Activated CD8-positive, alpha-beta memory T cell treated with anti-CD3 and anti-CD28 coated beads for 48 hours (primary cell): ENCODE measurements at regions not wholly inside any gene's neighbourhood (a gene's known extent, or its start where the extent isn't known, plus 50 kb on each side); places are given as distances from the start of the nearest gene placed in this dataset.

ENCODE experiments used
- DNase-seq, 3 experiments: peaks; one replicate each; pipeline ENCODE4 v3.0.0-alpha.2; 2020; ENCODE audit warnings: low read depth in 2 of 3, low spot score in 2 of 3

- DNase-seq, result no peak
These were observed 141.4 kb downstream of the MED10 start for GRCh38 chr5:6236858-6237481.

GRCh38 chr5:6236170-6236793 is 142.1 kb downstream of the MED10 start:
- no peak for DNase-seq

- DNase-seq, result no peak
These were observed 142.6 kb downstream of the MED10 start for GRCh38 chr5:6235726-6236125.

DNA sequence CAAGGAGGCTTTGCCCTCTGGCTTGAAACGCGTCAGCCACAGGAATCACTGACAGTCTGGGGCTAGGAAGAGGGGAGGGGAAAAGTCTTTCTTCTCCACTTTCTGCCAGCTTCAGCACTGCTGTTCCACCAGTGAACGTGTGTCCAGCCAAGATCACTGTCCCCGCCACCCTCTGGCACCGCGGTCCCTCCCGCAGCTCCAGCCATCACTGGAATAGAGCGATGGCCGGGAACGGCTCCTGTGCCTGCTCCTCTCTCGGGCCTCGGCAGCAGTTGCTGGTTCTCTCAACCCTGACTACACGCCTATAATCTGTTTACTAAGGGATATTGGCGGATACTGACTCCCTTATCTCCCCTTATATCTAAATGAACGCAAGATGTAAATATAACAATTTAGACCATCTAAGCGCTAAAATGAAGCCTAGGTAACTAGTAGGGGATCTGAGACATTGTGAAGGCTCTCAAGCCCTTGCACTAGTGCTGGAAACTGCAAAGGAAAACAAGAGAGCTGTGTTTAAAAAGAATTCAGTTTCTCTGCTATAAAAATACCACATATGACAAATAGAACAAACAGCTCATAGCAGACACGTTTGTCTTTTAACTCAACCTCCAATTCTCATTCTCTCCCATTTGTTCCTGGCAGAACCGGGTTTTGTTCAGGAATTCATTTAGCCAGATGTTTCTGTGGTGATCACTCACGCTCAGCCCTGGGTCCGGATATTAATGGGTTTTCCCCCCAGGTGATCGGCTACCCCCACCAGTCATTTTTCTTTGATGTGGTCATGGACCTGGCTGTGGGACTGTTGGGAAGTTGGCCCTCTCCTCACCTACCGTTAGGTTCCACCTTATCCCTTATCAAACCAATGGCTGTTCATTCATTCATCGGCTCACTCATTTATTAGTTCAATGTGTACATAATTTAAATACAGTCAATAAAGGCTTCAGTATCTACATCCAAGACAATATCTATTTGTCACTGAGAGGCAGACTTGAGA is 149.8 kb downstream of the MED10 start:
- DNase-seq, result no peak

DNA sequence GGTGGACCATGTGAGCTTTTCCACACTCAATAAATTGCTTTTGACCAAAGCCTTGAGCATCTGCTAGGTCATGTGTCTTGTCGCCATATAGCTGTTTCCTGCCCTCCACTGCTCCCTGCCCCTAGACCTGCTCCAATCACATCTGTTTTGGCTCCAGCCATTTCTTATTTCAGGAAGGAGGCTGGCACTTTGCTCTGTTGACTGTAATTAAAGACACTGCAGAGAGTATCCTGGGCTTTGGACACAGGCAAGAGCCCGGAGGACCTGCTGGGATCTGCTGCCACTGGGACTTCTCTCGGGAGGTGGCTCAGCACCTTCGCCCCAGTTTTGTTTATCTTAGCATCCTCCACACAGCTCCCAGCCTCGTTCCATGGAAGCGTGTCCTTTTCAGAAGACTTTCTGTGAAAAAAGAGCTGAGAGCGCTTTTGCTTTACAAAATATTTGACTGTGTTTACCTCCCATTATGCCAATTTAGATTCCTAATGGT is 153.2 kb downstream of the MED10 start:
- no peak for DNase-seq

DNA sequence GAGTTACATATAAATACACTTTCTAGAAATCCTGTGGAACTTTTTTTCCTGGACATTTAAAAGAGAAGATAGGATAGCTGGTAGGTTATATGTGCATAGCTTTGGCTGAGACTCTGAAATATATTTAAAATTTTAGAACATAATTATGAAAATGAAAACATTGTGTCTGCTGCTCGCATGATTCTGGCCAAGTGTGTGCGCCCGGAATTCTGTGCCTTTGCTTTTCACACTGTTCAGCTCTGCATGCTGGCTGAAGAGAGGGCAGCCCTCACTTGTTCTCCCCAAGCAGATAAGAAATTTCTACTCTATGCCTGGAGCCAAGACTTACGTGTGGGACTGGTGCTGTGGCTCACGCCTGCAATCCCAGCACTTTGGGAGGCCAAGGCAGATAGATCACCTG is 153.9 kb downstream of the MED10 start:
- DNase-seq, result no peak

GRCh38 chr5:6222899-6223298 is 155.4 kb downstream of the MED10 start:
- no peak for DNase-seq

DNA sequence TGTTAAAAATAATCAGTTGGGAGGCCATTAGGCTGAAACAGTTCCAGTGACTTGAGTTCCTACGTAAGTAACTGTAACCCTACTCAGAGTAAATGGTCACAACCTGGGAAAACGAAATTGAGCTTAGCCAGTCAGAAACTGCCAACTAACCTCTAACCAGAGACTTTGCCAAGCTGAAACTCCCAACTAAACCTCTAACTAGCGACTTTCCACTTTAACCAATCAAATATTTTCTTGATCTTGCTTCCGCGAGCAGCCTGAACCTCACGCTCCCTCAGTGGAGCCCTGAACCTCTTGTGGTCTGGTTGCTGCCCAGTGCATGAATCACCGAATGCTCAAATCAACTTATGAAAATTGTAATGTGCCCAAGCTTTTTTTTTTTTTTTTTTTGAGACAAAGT is 156.2 kb downstream of the MED10 start:
- DNase-seq, result no peak

DNA sequence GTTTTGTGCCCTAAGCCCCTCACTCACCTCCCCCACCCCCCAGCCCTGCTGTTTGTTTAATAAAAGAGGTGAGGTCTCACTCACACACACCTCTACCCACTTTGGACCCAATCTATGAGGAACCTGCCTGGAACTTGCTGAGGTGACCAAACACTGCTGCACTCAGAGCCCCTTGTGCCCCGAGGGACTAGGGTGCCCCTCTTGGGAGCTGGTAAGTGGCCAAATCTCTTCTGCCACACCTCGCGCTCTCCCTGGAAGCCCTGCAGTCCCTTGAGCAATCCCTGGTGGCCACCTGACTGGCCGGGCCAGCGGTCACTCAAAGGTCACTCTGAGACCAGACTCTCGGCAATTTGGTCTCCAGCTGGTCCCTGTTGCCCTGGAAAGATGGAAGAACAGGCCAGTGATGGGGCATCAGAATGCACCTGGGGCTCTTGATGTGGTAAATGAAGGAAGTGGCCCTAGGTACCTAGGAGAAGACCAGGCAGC is 157.2 kb downstream of the MED10 start:
- DNase-seq, result no peak

DNA sequence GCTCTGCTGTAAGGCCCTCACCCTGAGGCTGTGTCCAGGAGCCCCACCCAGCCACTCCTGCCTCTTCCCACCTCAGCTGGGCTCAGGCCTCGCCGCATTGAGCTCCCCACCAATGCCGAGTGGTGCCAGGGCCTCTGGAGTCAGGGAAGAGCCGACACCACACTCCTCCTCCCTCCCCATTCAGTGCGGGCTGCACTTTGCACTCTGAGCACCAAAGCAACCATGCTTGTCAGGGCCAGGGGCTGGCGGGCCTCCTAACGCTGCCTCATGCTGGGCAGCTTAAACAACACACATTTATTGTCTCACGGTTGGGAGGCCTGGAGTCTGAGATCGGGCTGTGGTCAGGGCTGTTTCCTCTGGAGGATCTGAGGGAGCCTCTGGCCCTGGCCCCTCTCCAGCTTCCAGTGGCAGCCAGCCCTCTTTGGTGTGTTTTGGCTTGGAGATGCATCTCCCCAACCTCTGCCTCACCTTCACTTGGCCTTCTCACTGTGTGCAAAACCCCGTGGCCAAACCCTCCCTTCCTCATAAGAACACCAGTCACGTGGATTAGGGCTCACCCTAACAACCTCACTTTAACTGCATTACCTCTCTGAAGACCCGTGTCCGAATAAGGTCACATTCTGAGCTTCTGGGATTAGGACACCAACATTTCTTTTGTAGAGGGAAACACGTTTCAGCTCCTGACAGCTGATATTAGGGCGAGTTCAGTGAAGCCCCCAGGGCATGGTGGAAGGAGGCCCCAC is 157.8 kb downstream of the MED10 start:
- no peak for DNase-seq

DNA sequence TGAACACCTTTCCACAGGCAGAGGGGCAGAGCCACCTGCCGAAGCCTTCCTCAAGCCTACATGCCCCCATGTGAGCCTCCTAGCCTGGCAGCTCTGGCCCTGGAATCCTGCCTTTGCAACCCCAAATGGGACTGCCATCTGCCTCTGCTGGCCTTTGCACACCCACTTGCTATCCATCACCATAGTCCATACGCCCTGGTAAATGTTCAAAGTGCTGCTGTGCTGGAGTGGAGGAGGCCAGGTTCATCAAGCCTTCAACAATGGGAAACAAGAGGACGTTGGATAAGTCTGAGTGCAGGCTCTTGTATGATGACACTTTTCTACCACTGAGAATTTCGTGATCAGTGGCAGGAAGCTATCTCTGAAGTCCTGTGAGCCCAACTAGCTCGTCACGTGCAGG is 159.8 kb downstream of the MED10 start:
- DNase-seq, result no peak

GRCh38 chr5:6218116-6218515 is 160.2 kb downstream of the MED10 start:
- no peak for DNase-seq

GRCh38 chr5:6216471-6217075 is 161.8 kb downstream of the MED10 start:
- DNase-seq, result no peak

- DNase-seq, result no peak
These were observed 162.5 kb downstream of the MED10 start for GRCh38 chr5:6215891-6216290.

DNA sequence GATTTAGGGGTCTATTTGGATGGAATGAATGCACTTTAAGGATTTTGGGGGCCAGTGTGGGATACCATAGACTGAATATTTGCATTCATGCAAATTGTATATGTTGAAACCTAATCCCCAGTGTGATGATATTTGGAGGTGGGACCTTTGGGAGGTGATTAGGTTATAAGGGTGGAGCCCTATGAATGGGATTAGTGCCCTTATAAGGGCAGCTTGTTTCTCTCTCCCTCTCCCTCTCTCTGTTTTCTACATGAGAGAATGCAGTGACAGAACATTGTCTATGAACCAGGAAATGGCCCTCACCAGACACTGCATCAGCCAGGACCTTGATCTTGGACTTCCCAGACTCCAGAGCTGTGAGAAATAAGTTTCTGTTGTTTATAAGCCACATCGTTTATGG is 166.1 kb downstream of the MED10 start:
- DNase-seq, result no peak

GRCh38 chr5:6206501-6206900 is 171.8 kb downstream of the MED10 start:
- DNase-seq, result no peak

DNA sequence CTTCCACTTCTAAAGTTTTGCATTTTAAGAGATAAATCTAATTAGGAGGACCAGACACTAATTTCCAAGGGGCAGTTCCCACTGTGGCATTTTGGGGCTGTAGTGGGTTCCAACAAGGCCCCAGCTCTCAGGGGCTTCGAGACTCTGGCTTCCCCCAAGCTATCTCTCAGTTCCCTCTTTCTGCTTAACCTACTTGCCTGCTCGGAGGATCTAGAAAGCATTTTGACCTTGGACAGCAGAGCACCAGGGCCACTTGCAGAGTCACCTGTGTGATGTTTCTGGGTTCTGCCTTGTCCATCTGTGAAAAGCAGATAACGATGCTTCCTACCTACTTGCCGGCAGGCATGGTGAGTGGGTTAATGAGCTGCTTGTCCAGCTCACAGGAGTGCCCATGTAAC is 175.4 kb downstream of the MED10 start:
- DNase-seq, result no peak

DNA sequence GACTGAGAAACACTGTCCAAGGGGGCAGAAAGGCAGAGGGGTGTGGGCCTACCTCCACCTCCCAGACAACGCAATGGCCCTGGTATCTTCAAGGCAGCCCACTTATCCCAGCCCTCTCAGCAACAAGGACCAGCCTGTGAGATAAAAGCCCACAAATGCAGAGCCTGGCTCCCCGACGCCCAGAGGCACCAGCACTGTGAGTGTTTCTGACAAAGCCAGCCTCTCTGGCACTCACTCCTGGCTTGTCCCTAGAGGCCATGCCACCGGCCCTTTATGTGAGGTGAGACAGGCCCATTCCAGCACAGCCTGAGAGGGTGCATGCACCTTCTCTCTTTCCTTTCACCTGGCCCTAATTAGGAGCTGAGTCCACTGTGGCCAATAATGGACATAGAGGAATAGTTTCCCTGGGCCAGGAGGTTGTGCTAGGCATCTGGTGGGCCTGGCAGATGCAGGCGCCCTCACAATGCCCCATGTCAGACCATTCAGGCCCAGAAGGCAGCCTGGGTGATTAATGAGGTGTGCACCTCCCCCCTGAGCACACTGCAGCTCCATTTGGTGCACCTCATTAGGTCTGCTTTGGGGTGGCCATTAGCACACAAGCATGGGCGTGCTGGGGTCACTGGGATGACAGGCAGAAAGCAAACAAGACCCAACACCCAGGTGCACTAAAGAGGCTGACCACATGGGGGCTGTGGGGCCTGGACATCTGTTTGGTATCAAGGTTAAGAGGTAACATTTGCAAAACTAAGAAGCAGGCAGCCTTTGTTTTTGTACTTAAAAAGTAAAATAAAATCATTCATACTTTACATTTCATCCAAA is 176.0 kb downstream of the MED10 start:
- no peak for DNase-seq

- no peak for DNase-seq
These were observed 176.7 kb downstream of the MED10 start for GRCh38 chr5:6201631-6202030.

- DNase-seq, result no peak
These were observed 179.8 kb downstream of the MED10 start for GRCh38 chr5:6198531-6198930.
